GM23248 (cell line): ENCODE measurements at regions not wholly inside any gene's neighbourhood (a gene's known extent, or its start where the extent isn't known, plus 50 kb on each side); places are given as distances from the start of the nearest gene placed in this dataset.

ENCODE experiments used
- DNase-seq: peaks from one replicate; pipeline ENCODE4 v3.0.0-alpha.2; 2015
- H2AFZ ChIP-seq: fragments of 200-600 bp; sonication (generic); 2 replicates; pipeline ENCODE4 v1.6.1; 2016; ENCODE audit warnings: antibody characterized with exemption
- H3F3A ChIP-seq: fragments of 200-600 bp; sonication (generic); 2 replicates; pipeline ENCODE4 v1.6.1; 2016; ENCODE audit warnings: mild to moderate bottlenecking, antibody characterized with exemption, mixed run types; ENCODE audit not compliant: insufficient read depth
- H3K27ac ChIP-seq: fragments of 200-600 bp; sonication (generic); 2 replicates; pipeline ENCODE4 v1.5.1; 2016; ENCODE audit warnings: mild to moderate bottlenecking
- H3K27me3 ChIP-seq: fragments of 200-600 bp; sonication (generic); replicated peaks from 2 replicates; pipeline ENCODE4 v1.6.1; 2016; ENCODE audit warnings: mild to moderate bottlenecking; ENCODE audit not compliant: insufficient read depth
- H3K36me3 ChIP-seq: fragments of 200-600 bp; sonication (generic); 2 replicates; pipeline ENCODE4 v1.6.1; 2016; ENCODE audit warnings: low read depth, mild to moderate bottlenecking
- H3K4me1 ChIP-seq: fragments of 200-600 bp; sonication (generic); 2 replicates; pipeline ENCODE4 v1.6.1; 2016; ENCODE audit warnings: mild to moderate bottlenecking; ENCODE audit not compliant: insufficient read depth
- H3K4me2 ChIP-seq: fragments of 200-600 bp; sonication (generic); one replicate; pipeline ENCODE4 v1.6.1; 2016; ENCODE audit warnings: mild to moderate bottlenecking; ENCODE audit not compliant: unreplicated experiment
- H3K4me3 ChIP-seq: fragments of 200-600 bp; sonication (generic); 2 replicates; pipeline ENCODE4 v1.5.1; 2016; ENCODE audit warnings: mild to moderate bottlenecking
- H3K79me2 ChIP-seq: fragments of 200-600 bp; sonication (generic); 2 replicates; pipeline ENCODE4 v1.6.1; 2016; ENCODE audit warnings: mild to moderate bottlenecking; ENCODE audit not compliant: insufficient read depth
- H3K9ac ChIP-seq: fragments of 200-600 bp; sonication (generic); 2 replicates; pipeline ENCODE4 v1.6.1; 2016; ENCODE audit warnings: mild to moderate bottlenecking
- H3K9me2 ChIP-seq: fragments of 200-600 bp; sonication (generic); 2 replicates; pipeline ENCODE4 v1.6.1; 2016; ENCODE audit warnings: mixed run types, mild to moderate bottlenecking, moderate library complexity; ENCODE audit not compliant: insufficient read depth
- H3K9me3 ChIP-seq: fragments of 200-600 bp; sonication (generic); one replicate; pipeline ENCODE4 v1.6.1; 2017; ENCODE audit warnings: low read depth
- H4K20me1 ChIP-seq: fragments of 200-600 bp; sonication (generic); 2 replicates; pipeline ENCODE4 v1.6.0; 2016; ENCODE audit not compliant: insufficient read depth
- EZH2 ChIP-seq: fragments of 200-600 bp; sonication (generic); IDR thresholded peaks from 2 replicates; pipeline ENCODE4 v1.6.1; 2018; ENCODE audit warnings: antibody characterized with exemption, mild to moderate bottlenecking; ENCODE audit not compliant: insufficient read depth, poor library complexity, severe bottlenecking
- EZH2phosphoT487 ChIP-seq: fragments of 200-600 bp; sonication (generic); IDR thresholded peaks from 2 replicates; pipeline ENCODE4 v1.6.1; 2018; ENCODE audit warnings: antibody characterized with exemption, moderate library complexity, mild to moderate bottlenecking, low read depth; ENCODE audit not compliant: insufficient read depth
- WGBS, 2 experiments: methylation state at CpG; one replicate each; pipeline ENCODE4 v1.1.6; 2015 to 2017; ENCODE audit warnings: low lambda C conversion rate in 2 of 2, low coverage in 1 of 2; ENCODE audit errors: missing lambda C conversion rate in 2 of 2; 5-methylcytosine and 5-hydroxymethylcytosine counted together
- in situ Hi-C: fragments of 300-500 bp; cut with MboI; formaldehyde crosslinking; loops from 2 replicates; pipeline ENCODE4 v1.15.0; 2020

DNA sequence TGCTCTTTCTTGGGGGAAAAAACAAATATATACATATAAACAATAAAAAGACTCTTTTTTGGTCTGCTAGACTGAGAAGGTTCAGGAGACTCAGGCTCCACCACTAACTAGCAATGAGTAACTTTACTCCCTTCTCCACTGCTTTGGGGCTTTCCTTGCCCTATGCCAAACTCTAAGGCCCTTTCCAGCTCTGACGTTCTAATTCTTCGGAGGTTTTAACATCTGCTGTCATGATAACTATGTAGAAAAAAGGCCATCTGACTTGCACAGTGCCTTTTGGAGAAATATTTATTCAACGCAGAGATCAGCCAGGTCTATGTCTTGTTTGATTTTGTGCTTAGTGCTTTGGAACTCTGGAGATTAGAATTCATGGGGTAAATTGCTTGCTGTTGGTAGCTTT, 156.2 kb downstream of the TMCO5A start:
- Histone ChIP-seq H4K20me1 (no peaks in the 10 kb centered on the region), H3K9me2 (no peaks in the 10 kb centered on the region), H3K79me2 (no peaks in the 10 kb centered on the region), H3K36me3 (no peaks in the 10 kb centered on the region), H3K9ac (no peak overlapping the region), H3K27me3 (no peaks in the 10 kb centered on the region), H3K9me3 (no peaks in the 10 kb centered on the region), H2AFZ (no peak overlapping the region), H3K4me3 (no peak overlapping the region), H3K4me1 (peaks cover 18% of the 10 kb centered on the region), H3F3A (peaks cover 7% of the 10 kb centered on the region; the same call in 1 of the 2 replicates), H3K27ac (no peak overlapping the region), H3K4me2 (no peak overlapping the region)
- WGBS, 2 experiments: 35 to 47% methylated on average over 3 of the region's 3 CpGs
- no peak for TF ChIP-seq EZH2
- no peak for TF ChIP-seq EZH2phosphoT487
- in situ Hi-C loops: no loop called here
- no peak for DNase-seq

DNA sequence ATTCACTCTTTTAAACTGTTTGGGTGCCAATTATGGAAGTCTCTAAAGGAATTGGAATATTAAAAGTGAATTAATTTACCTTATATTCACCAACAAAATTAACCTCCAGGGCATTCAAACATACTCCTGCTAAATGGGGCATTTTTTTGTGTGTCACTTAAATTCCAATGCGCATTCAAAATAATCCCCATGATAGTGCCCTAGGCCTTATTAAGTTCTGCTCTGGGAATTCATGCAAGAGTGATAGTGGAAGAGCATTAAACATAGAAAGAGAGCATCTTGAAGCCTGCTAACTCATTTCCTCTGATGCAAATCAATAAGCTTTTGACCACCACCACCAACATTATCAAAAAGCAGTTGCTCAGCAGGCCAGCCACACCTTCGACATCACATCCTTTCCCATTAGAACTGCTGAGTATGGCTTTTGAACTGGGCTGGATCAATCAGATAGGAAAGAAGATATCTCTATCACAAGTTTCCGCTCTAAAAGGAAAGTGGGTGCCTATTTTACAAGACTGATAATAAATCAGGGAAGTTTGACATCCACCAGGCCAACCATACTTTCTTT, 156.7 kb downstream of the TMCO5A start:
- in situ Hi-C loops: no loop called here
- DNase-seq: no peak
- Histone ChIP-seq H3K27me3 (no peaks in the 10 kb centered on the region), H3K4me3 (no peak overlapping the region), H3K79me2 (no peaks in the 10 kb centered on the region), H3F3A (peaks cover 2% of the 10 kb centered on the region; the same call in 1 of the 2 replicates), H3K9me2 (no peaks in the 10 kb centered on the region), H3K4me2 (no peak overlapping the region), H3K4me1 (peaks cover 14% of the 10 kb centered on the region), H3K36me3 (no peaks in the 10 kb centered on the region), H3K9me3 (no peaks in the 10 kb centered on the region), H4K20me1 (no peaks in the 10 kb centered on the region), H2AFZ (no peak overlapping the region), H3K9ac (no peak overlapping the region), H3K27ac (no peak overlapping the region)
- TF ChIP-seq EZH2phosphoT487 (no peak), EZH2 (no peak)
- 93 to 94% methylated on average over 3 of the region's 3 CpGs for WGBS, 2 experiments

DNA sequence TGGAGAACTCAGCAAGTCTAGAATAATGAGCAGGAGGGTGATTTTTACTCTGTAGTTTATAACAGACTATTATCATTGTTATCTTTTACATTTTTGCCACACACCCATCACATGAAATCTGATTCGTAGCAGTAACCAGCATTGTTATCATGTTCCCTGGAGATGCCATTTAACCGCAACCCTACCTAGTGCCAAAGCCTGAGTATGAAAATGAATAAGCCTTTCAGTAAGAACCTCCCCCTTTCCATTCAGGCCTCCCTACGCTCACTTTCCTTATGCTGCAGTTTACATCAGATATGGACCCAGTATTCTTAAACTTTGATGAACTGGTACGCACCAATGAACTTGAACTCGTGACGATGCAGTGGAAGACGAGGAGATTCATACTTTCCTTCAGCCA, 158.7 kb upstream of the SPRED1 start:
- no peak overlapping the region for H3K9ac ChIP-seq
- no peaks in the 10 kb centered on the region for H3K36me3 ChIP-seq
- no peaks in the 10 kb centered on the region for H3K79me2 ChIP-seq
- in situ Hi-C loops: no loop called here
- no peak overlapping the region for H3K27ac ChIP-seq
- no peak for TF ChIP-seq EZH2phosphoT487
- no peak for TF ChIP-seq EZH2
- WGBS, 2 experiments: 91 to 95% methylated on average over 7 of the region's 7 CpGs
- H3F3A ChIP-seq: no peaks in the 10 kb centered on the region
- H4K20me1 ChIP-seq: no peaks in the 10 kb centered on the region
- H3K9me3 ChIP-seq: no peaks in the 10 kb centered on the region
- H2AFZ ChIP-seq: no peak overlapping the region
- H3K4me2 ChIP-seq: no peak overlapping the region
- no peaks in the 10 kb centered on the region for H3K9me2 ChIP-seq
- DNase-seq: no peak
- H3K27me3 ChIP-seq: no peaks in the 10 kb centered on the region
- H3K4me3 ChIP-seq: no peak overlapping the region
- H3K4me1 ChIP-seq: peaks cover 5% of the 10 kb centered on the region; the same call in 1 of the 2 replicates

- no peak for TF ChIP-seq EZH2
- TF ChIP-seq EZH2phosphoT487: no peak
- Histone ChIP-seq H2AFZ (no peak overlapping the region), H3K9me2 (no peaks in the 10 kb centered on the region), H3K79me2 (no peaks in the 10 kb centered on the region), H3K9ac (no peak overlapping the region), H3K4me3 (no peak overlapping the region), H3K36me3 (no peaks in the 10 kb centered on the region), H3K4me2 (no peak overlapping the region), H3F3A (no peaks in the 10 kb centered on the region), H3K9me3 (no peaks in the 10 kb centered on the region), H4K20me1 (no peaks in the 10 kb centered on the region), H3K27me3 (no peaks in the 10 kb centered on the region), H3K27ac (no peak overlapping the region), H3K4me1 (no peaks in the 10 kb centered on the region)
- DNase-seq: no peak
- in situ Hi-C loops: no loop called here
- 91 to 100% methylated on average over 1 of the region's 1 CpG for WGBS, 2 experiments
Observed at GRCh38 chr15:38102972-38103371, 149.7 kb upstream of the SPRED1 start.

DNA sequence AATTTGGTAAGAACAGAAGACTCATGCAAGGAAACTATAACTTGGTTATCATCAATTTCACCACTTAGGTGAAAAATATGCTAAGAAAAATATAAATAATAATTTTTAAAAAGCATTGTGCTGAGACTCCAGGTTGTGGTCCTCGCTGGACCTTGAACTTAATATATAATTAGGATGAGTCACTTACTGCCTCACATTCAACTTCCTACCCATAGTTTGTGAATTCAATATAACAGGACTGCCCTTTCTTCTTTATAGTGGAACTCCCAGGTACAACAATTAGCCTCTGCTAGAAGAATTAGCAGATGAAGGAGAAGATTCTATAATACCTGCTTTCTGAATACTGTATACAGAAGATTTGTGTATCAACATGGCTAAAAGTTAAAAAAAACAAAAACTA, 149.1 kb upstream of the SPRED1 start:
- WGBS, 2 experiments: 88 to 100% methylated on average over 1 of the region's 1 CpG
- H3K4me2 ChIP-seq: no peak overlapping the region
- no peak overlapping the region for H3K9ac ChIP-seq
- in situ Hi-C loops: no loop called here
- no peak for DNase-seq
- H4K20me1 ChIP-seq: no peaks in the 10 kb centered on the region
- no peaks in the 10 kb centered on the region for H3K9me3 ChIP-seq
- H3K27ac ChIP-seq: no peak overlapping the region
- no peaks in the 10 kb centered on the region for H3K9me2 ChIP-seq
- no peaks in the 10 kb centered on the region for H3K36me3 ChIP-seq
- no peak for TF ChIP-seq EZH2
- no peak for TF ChIP-seq EZH2phosphoT487
- no peak overlapping the region for H2AFZ ChIP-seq
- no peaks in the 10 kb centered on the region for H3K27me3 ChIP-seq
- H3F3A ChIP-seq: no peaks in the 10 kb centered on the region
- H3K4me3 ChIP-seq: no peak overlapping the region
- no peaks in the 10 kb centered on the region for H3K4me1 ChIP-seq
- H3K79me2 ChIP-seq: no peaks in the 10 kb centered on the region
